ENCODE measurements at regions not wholly inside any gene's neighbourhood (a gene's known extent, or its start where the extent isn't known, plus 50 kb on each side); places are given as distances from the start of the nearest gene placed in this dataset.

GRCh38 chr17:51397361-51398127 is 137.2 kb downstream of the UTP18 start:
- H3K36me3 ChIP-seq: no peaks in the 10 kb centered on the region
- no peaks in the 10 kb centered on the region for H3K27me3 ChIP-seq
- no peak overlapping the region for H3K27ac ChIP-seq (replicated peaks in 1 of 4)
- H3K9me3 ChIP-seq: no peaks in the 10 kb centered on the region
- WGBS: 81% methylated on average over 8 of the region's 8 CpGs
- intact Hi-C loops (cut with DNase I): no loop called here
- no peak overlapping the region for H3K4me3 ChIP-seq
- TF ChIP-seq POLR2AphosphoS5 (IDR thresholded peaks at IDR 0.05) (no peak), POLR2A (IDR thresholded peaks at IDR 0.05; ENCODE audit: low read depth) (no peak)
- DNase-seq (ENCODE audit: extremely low spot score): no peak
- H3K4me1 ChIP-seq: no peaks in the 10 kb centered on the region

DNA sequence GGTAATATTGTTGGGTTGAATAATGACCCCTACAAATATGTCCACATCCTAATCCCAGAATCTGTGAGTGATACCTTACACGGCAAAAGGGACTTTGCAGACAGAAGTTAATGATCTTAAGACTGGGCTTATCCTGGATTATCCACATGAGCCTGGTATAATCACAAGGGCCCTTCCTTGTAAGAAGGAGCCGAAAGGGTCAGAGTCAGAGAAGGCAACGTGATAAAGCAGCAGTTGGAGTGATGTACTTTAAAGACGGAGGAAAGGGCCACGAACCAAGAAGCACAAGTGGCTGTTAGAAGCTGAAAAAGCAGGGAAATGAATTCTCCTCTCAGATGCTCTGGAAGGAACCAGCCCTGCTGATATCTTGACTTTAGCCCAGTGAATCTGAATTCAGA is 137.8 kb downstream of the UTP18 start:
- Histone ChIP-seq H3K36me3 (no peaks in the 10 kb centered on the region), H3K27ac (replicated peaks in 1 of 4) (no peak overlapping the region), H3K4me3 (no peak overlapping the region), H3K4me1 (no peaks in the 10 kb centered on the region), H3K9me3 (no peaks in the 10 kb centered on the region), H3K27me3 (no peaks in the 10 kb centered on the region)
- TF ChIP-seq EP300 (IDR thresholded peaks at IDR 0.05) (no peak), POLR2A (IDR thresholded peaks at IDR 0.05; ENCODE audit: low read depth) (no peak), POLR2AphosphoS5 (IDR thresholded peaks at IDR 0.05) (no peak)
- TF ChIP-seq, protein P1, sequence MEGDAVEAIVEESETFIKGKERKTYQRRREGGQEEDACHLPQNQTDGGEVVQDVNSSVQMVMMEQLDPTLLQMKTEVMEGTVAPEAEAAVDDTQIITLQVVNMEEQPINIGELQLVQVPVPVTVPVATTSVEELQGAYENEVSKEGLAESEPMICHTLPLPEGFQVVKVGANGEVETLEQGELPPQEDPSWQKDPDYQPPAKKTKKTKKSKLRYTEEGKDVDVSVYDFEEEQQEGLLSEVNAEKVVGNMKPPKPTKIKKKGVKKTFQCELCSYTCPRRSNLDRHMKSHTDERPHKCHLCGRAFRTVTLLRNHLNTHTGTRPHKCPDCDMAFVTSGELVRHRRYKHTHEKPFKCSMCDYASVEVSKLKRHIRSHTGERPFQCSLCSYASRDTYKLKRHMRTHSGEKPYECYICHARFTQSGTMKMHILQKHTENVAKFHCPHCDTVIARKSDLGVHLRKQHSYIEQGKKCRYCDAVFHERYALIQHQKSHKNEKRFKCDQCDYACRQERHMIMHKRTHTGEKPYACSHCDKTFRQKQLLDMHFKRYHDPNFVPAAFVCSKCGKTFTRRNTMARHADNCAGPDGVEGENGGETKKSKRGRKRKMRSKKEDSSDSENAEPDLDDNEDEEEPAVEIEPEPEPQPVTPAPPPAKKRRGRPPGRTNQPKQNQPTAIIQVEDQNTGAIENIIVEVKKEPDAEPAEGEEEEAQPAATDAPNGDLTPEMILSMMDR (IDR thresholded peaks at IDR 0.05): no peak
- intact Hi-C loops (cut with DNase I): no loop called here
- 75% methylated on average over 5 of the region's 5 CpGs for WGBS
- no peak for DNase-seq (ENCODE audit: extremely low spot score)

- no peak for DNase-seq (ENCODE audit: extremely low spot score)
- no peak overlapping the region for H3K27ac ChIP-seq (replicated peaks in 1 of 4)
- TF ChIP-seq POLR2A (IDR thresholded peaks at IDR 0.05; ENCODE audit: low read depth) (no peak), POLR2AphosphoS5 (IDR thresholded peaks at IDR 0.05) (no peak), EP300 (IDR thresholded peaks at IDR 0.05) (no peak)
- TF ChIP-seq, protein P1 (IDR thresholded peaks at IDR 0.05): no peak
- no peaks in the 10 kb centered on the region for H3K36me3 ChIP-seq
- H3K4me1 ChIP-seq: no peaks in the 10 kb centered on the region
- no peak overlapping the region for H3K4me3 ChIP-seq
- H3K9me3 ChIP-seq: no peaks in the 10 kb centered on the region
- intact Hi-C loops (cut with DNase I): no loop called here
- 57% methylated on average over 4 of the region's 4 CpGs for WGBS
- H3K27me3 ChIP-seq: no peaks in the 10 kb centered on the region
Observed at GRCh38 chr17:51398687-51399086, 138.3 kb downstream of the UTP18 start.

- H3K36me3 ChIP-seq: no peaks in the 10 kb centered on the region
- no peak overlapping the region for H3K27ac ChIP-seq (replicated peaks in 1 of 4)
- WGBS: 77% methylated on average over 4 of the region's 5 CpGs
- intact Hi-C loops (cut with DNase I): no loop called here
- no peak overlapping the region for H3K4me3 ChIP-seq
- no peaks in the 10 kb centered on the region for H3K27me3 ChIP-seq
- no peak for DNase-seq (ENCODE audit: extremely low spot score)
- TF ChIP-seq, protein P1 (IDR thresholded peaks at IDR 0.05): no peak
- TF ChIP-seq POLR2A (IDR thresholded peaks at IDR 0.05; ENCODE audit: low read depth): no peak
- no peak for TF ChIP-seq POLR2AphosphoS5 (IDR thresholded peaks at IDR 0.05)
- TF ChIP-seq EP300 (IDR thresholded peaks at IDR 0.05): no peak
- no peaks in the 10 kb centered on the region for H3K4me1 ChIP-seq
- no peaks in the 10 kb centered on the region for H3K9me3 ChIP-seq
Observed at GRCh38 chr17:51401279-51401678, 140.9 kb downstream of the UTP18 start.

DNA sequence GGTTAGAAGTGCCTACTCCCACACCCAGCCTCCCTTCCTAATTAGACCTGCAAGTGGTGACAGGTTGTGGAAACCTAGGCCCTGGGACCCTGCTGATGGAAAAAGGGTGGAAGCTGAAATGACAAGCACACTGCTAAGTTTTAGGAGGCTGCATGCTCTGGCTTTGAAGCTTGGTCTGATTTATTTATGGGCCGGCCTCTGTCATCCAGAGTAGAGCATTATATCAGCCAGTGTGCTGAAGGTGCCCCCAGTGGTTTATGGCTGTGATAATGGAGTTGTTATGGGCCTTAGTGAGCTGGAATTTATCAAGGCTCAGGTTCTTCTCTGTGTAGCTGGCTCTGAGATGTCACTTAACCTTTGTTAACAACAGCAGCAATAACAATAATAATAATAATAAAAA is 142.6 kb downstream of the UTP18 start:
- no peak for TF ChIP-seq EP300 (IDR thresholded peaks at IDR 0.05)
- no peak for TF ChIP-seq POLR2A (IDR thresholded peaks at IDR 0.05; ENCODE audit: low read depth)
- TF ChIP-seq, protein P1 (IDR thresholded peaks at IDR 0.05): no peak
- TF ChIP-seq POLR2AphosphoS5 (IDR thresholded peaks at IDR 0.05): no peak
- WGBS: 87% methylated on average over 1 of the region's 1 CpG
- intact Hi-C loops (cut with DNase I): no loop called here
- no peak for DNase-seq (ENCODE audit: extremely low spot score)
- Histone ChIP-seq H3K4me3 (no peak overlapping the region), H3K27me3 (no peaks in the 10 kb centered on the region), H3K27ac (replicated peaks in 1 of 4) (no peak overlapping the region), H3K36me3 (no peaks in the 10 kb centered on the region), H3K4me1 (no peaks in the 10 kb centered on the region), H3K9me3 (no peaks in the 10 kb centered on the region)

Data from esophagus muscularis mucosa (tissue), 4 donors.